Osteocyte (in vitro differentiated cells): ENCODE measurements at regions not wholly inside any gene's neighbourhood (a gene's known extent, or its start where the extent isn't known, plus 50 kb on each side); places are given as distances from the start of the nearest gene placed in this dataset.
"Not testable (repeated sequence)": the region's sequence is repeated elsewhere in the genome, so short reads cannot be mapped to it uniquely, and the experiment has no call there.

Experiments
- DNase-seq: peaks from one replicate; pipeline ENCODE4 v3.0.0; 2021; ENCODE audit warnings: mixed read lengths; ENCODE audit not compliant: unreplicated experiment; ENCODE audit errors: extremely low spot score
- H3K27ac Mint-ChIP-seq: one replicate; pipeline ENCODE4 v1.8.0; 2021; ENCODE audit warnings: mild to moderate bottlenecking, mixed read lengths; ENCODE audit not compliant: unreplicated experiment
- H3K27me3 Mint-ChIP-seq: one replicate; pipeline ENCODE4 v1.8.0; 2021; ENCODE audit warnings: mixed read lengths; ENCODE audit not compliant: unreplicated experiment
- H3K36me3 Mint-ChIP-seq: one replicate; pipeline ENCODE4 v1.8.0; 2021; ENCODE audit warnings: mixed read lengths; ENCODE audit not compliant: unreplicated experiment
- H3K4me1 Mint-ChIP-seq: one replicate; pipeline ENCODE4 v1.8.0; 2021; ENCODE audit warnings: mixed read lengths; ENCODE audit not compliant: unreplicated experiment
- H3K4me3 Mint-ChIP-seq: one replicate; pipeline ENCODE4 v1.8.0; 2021; ENCODE audit warnings: mild to moderate bottlenecking, moderate library complexity, mixed read lengths; ENCODE audit not compliant: unreplicated experiment
- H3K9me3 Mint-ChIP-seq: one replicate; pipeline ENCODE4 v1.8.0; 2021; ENCODE audit warnings: mixed read lengths; ENCODE audit not compliant: unreplicated experiment
- CTCF ChIP-seq: fragments of 200-600 bp; sonication (generic); IDR thresholded peaks from 2 replicates; pipeline ENCODE4 v1.5.0; 2021; ENCODE audit warnings: antibody characterized with exemption, mild to moderate bottlenecking, moderate library complexity

GRCh38 chr2:209181984-209182383 is 241.9 kb upstream of the MAP2 start:
- Mint-ChIP-seq H3K9me3 (peaks cover 17% of the 10 kb centered on the region), H3K27ac (no peak overlapping the region), H3K27me3 (no peaks in the 10 kb centered on the region), H3K4me3 (no peak overlapping the region), H3K4me1 (no peaks in the 10 kb centered on the region), H3K36me3 (no peaks in the 10 kb centered on the region)
- TF ChIP-seq CTCF, result no peak
- DNase-seq, result no peak

- H3K27ac Mint-ChIP-seq, H3K9me3 Mint-ChIP-seq, H3K4me1 Mint-ChIP-seq, H3K36me3 Mint-ChIP-seq, H3K4me3 Mint-ChIP-seq, DNase-seq, H3K27me3 Mint-ChIP-seq: not testable (repeated sequence)
These were observed 237.0 kb upstream of the MAP2 start for GRCh38 chr2:209186886-209187285.

GRCh38 chr2:209189893-209190292 is 234.0 kb upstream of the MAP2 start:
- Mint-ChIP-seq H3K9me3 (no peaks in the 10 kb centered on the region), H3K4me1 (no peaks in the 10 kb centered on the region), H3K27me3 (no peaks in the 10 kb centered on the region), H3K4me3 (no peak overlapping the region), H3K27ac (no peak overlapping the region), H3K36me3 (no peaks in the 10 kb centered on the region)
- no peak for TF ChIP-seq CTCF
- no peak for DNase-seq

GRCh38 chr2:209191139-209191538 is 232.7 kb upstream of the MAP2 start:
- Mint-ChIP-seq H3K36me3 (no peaks in the 10 kb centered on the region), H3K27me3 (no peaks in the 10 kb centered on the region), H3K4me1 (no peaks in the 10 kb centered on the region), H3K9me3 (no peaks in the 10 kb centered on the region), H3K27ac (no peak overlapping the region), H3K4me3 (no peak overlapping the region)
- no peak for DNase-seq
- TF ChIP-seq CTCF, result no peak

GRCh38 chr2:209194717-209195116 is 229.1 kb upstream of the MAP2 start:
- H3K9me3 Mint-ChIP-seq, result no peaks in the 10 kb centered on the region
- no peak for TF ChIP-seq CTCF
- no peak overlapping the region for H3K4me3 Mint-ChIP-seq
- H3K27ac Mint-ChIP-seq, result no peak overlapping the region
- no peak for DNase-seq
- no peaks in the 10 kb centered on the region for H3K4me1 Mint-ChIP-seq
- H3K27me3 Mint-ChIP-seq, result no peaks in the 10 kb centered on the region
- H3K36me3 Mint-ChIP-seq, result no peaks in the 10 kb centered on the region

- DNase-seq, result no peak
- Mint-ChIP-seq H3K27me3 (peaks cover 4% of the 10 kb centered on the region), H3K36me3 (no peaks in the 10 kb centered on the region), H3K27ac (no peak overlapping the region), H3K4me3 (no peak overlapping the region), H3K9me3 (no peaks in the 10 kb centered on the region), H3K4me1 (no peaks in the 10 kb centered on the region)
- TF ChIP-seq CTCF, result peak; percentile 39
These were observed 215.6 kb upstream of the MAP2 start for GRCh38 chr2:209208211-209208610.
